ENCODE measurements at regions not wholly inside any gene's neighbourhood (a gene's known extent, or its start where the extent isn't known, plus 50 kb on each side); places are given as distances from the start of the nearest gene placed in this dataset.

DNA sequence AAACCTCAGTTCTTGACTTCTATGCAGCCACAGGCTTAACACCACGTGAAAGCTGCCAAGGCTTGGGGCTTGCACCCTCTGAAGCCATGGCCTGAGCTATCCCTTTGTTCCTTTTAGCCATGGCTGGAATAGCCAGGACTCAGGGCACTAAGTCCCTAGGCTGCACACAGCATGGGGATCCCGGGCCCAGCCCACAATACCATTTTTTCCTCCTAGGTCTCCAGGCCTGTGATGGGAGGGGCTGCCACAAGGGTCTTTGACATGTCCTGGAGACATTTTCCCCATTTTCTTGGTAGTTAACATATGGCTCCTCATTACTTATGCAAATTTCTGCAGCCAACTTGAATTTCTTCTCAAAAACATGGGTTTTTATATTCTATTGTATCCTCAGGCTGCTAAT lies 619.1 kb downstream of the NYAP2 start:
- Histone ChIP-seq H3K4me2 (ENCODE audit: low read depth, low read length) (no peak overlapping the region), H4K20me1 (ENCODE audit: insufficient read depth, low read length) (no peaks in the 10 kb centered on the region), H3K79me2 (ENCODE audit: insufficient read depth, low read length) (no peaks in the 10 kb centered on the region), H3K36me3 (replicated peaks in 1 of 2; ENCODE audit: control insufficient read depth in 1 of 2, insufficient read depth in 2 of 2, low read length in 2 of 2) (no peaks in the 10 kb centered on the region), H3K9me3 (ENCODE audit: low read length) (peaks cover 12% of the 10 kb centered on the region), H3K27me3 (ENCODE audit: control insufficient read depth in 1 of 2, insufficient read depth in 2 of 2, low read length in 2 of 2) (no peaks in the 10 kb centered on the region; a peak in 1 of 5 replicates), H3K4me1 (ENCODE audit: insufficient read depth, low read length) (no peaks in the 10 kb centered on the region), H3K9ac (ENCODE audit: insufficient read depth, low read depth, low read length) (no peak overlapping the region), H3K4me3 (replicated peaks in 1 of 3; ENCODE audit: insufficient read depth in 1 of 3, low read depth in 2 of 3, low read length in 3 of 3) (no peak overlapping the region), H2AFZ (ENCODE audit: low read length) (no peak overlapping the region), H3K27ac (ENCODE audit: extremely low read length, insufficient read depth, low read length) (no peak overlapping the region)
- POLR2A ChIA-PET: no interaction called here
- WGBS (ENCODE audit: low lambda C conversion rate): 0% methylated on average over 2 of the region's 2 CpGs
- no peak for FAIRE-seq
- TF ChIP-seq, protein P1, sequence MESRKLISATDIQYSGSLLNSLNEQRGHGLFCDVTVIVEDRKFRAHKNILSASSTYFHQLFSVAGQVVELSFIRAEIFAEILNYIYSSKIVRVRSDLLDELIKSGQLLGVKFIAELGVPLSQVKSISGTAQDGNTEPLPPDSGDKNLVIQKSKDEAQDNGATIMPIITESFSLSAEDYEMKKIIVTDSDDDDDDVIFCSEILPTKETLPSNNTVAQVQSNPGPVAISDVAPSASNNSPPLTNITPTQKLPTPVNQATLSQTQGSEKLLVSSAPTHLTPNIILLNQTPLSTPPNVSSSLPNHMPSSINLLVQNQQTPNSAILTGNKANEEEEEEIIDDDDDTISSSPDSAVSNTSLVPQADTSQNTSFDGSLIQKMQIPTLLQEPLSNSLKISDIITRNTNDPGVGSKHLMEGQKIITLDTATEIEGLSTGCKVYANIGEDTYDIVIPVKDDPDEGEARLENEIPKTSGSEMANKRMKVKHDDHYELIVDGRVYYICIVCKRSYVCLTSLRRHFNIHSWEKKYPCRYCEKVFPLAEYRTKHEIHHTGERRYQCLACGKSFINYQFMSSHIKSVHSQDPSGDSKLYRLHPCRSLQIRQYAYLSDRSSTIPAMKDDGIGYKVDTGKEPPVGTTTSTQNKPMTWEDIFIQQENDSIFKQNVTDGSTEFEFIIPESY (CRISPR knock-in tag; IDR thresholded peaks at IDR 0.05): no peak
- no peak for TF ChIP-seq MTF2 (CRISPR knock-in tag; IDR thresholded peaks at IDR 0.05; ENCODE audit: borderline replicate concordance)
- TF ChIP-seq KLF15 (CRISPR knock-in tag; IDR thresholded peaks at IDR 0.05; ENCODE audit: borderline replicate concordance): no peak
- no peak for TF ChIP-seq REPIN1 (CRISPR knock-in tag; IDR thresholded peaks at IDR 0.05; ENCODE audit: borderline replicate concordance, low read depth)
- no peak for TF ChIP-seq FOXA3 (CRISPR knock-in tag; IDR thresholded peaks at IDR 0.05)
- no peak for TF ChIP-seq ZNF432 (CRISPR knock-in tag; IDR thresholded peaks at IDR 0.05; ENCODE audit: borderline replicate concordance)
- TF ChIP-seq, protein P2, sequence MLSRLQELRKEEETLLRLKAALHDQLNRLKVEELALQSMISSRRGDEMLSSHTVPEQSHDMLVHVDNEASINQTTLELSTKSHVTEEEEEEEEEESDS (CRISPR knock-in tag; IDR thresholded peaks at IDR 0.05; ENCODE audit: borderline replicate concordance): no peak
- no peak for TF ChIP-seq ZBTB21 (CRISPR knock-in tag; IDR thresholded peaks at IDR 0.05)
- TF ChIP-seq TMF1 (CRISPR knock-in tag; IDR thresholded peaks at IDR 0.05; ENCODE audit: low read depth): no peak
- TF ChIP-seq, protein P3, sequence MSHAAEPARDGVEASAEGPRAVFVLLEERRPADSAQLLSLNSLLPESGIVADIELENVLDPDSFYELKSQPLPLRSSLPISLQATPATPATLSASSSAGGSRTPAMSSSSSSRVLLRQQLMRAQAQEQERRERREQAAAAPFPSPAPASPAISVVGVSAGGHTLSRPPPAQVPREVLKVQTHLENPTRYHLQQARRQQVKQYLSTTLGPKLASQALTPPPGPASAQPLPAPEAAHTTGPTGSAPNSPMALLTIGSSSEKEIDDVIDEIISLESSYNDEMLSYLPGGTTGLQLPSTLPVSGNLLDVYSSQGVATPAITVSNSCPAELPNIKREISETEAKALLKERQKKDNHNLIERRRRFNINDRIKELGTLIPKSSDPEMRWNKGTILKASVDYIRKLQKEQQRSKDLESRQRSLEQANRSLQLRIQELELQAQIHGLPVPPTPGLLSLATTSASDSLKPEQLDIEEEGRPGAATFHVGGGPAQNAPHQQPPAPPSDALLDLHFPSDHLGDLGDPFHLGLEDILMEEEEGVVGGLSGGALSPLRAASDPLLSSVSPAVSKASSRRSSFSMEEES (CRISPR knock-in tag; IDR thresholded peaks at IDR 0.05): no peak
- TF ChIP-seq AGO1 (IDR thresholded peaks at IDR 0.05; ENCODE audit: low read depth, low read length, poor library complexity, severe bottlenecking): no peak
- no peak for TF ChIP-seq KMT2B (CRISPR knock-in tag; IDR thresholded peaks at IDR 0.05)
- no peak for TF ChIP-seq NCOA1 (CRISPR knock-in tag; IDR thresholded peaks at IDR 0.05)
- no peak for TF ChIP-seq NCOR1 (IDR thresholded peaks at IDR 0.05; ENCODE audit: borderline replicate concordance, low read length)
- TF ChIP-seq ZSCAN9 (CRISPR knock-in tag; IDR thresholded peaks at IDR 0.05; ENCODE audit: borderline replicate concordance): no peak
- no peak for TF ChIP-seq WIZ (CRISPR knock-in tag; IDR thresholded peaks at IDR 0.05)
- ATAC-seq: no peak
- no peak for DNase-seq (ENCODE audit: low spot score)
- intact Hi-C loops (cut with micrococcal nuclease; ENCODE audit: unreplicated experiment) (no loop called here), in situ Hi-C loops (cut with HindIII; ENCODE audit: extremely low pct_ligation_motif_present, low pct_unique_long_range_greater_than_20kb) (no loop called here)
- CTCF ChIA-PET (ENCODE audit: low intra/inter-chr PET ratio, low total read pairs): no interaction called here
- BruUV-seq (replicated peaks): no TSS peak
